Keratinocyte (primary cell): ENCODE measurements at regions not wholly inside any gene's neighbourhood (a gene's known extent, or its start where the extent isn't known, plus 50 kb on each side); places are given as distances from the start of the nearest gene placed in this dataset.

ENCODE experiments used
- DNase-seq: peaks from one replicate; pipeline ENCODE4 v3.0.0-alpha.2; 2011; ENCODE audit warnings: low read depth, missing footprints, low spot score
- FAIRE-seq: peaks from 2 replicates; lab custom pipeline; 2011; peaks lifted over from hg19 to GRCh38; lab: Jason Lieb, UNC
- H2AFZ ChIP-seq: 2 replicates; pipeline ENCODE4 v1.6.0; 2012; ENCODE audit warnings: low read length, control low read depth, inconsistent platforms; ENCODE audit not compliant: control insufficient read depth
- H3K27ac ChIP-seq: 2 replicates; pipeline ENCODE4 v1.5.1; 2011; ENCODE audit warnings: low read length; ENCODE audit not compliant: control insufficient read depth, insufficient read depth
- H3K27me3 ChIP-seq: 3 replicates; pipeline ENCODE4 v1.6.0; 2011; ENCODE audit warnings: low read length; ENCODE audit not compliant: control insufficient read depth, insufficient read depth; ENCODE audit errors: extremely low read depth
- H3K36me3 ChIP-seq, 2 experiments: 2 replicates in 1 of 2; 3 replicates in 1 of 2; pipeline ENCODE4 v1.5.1; 2011; ENCODE audit warnings: low read length in 2 of 2, mild to moderate bottlenecking in 1 of 2; ENCODE audit not compliant: control insufficient read depth in 2 of 2, insufficient read depth in 2 of 2; ENCODE audit errors: extremely low read depth in 1 of 2
- H3K4me1 ChIP-seq: 3 replicates; pipeline ENCODE4 v1.5.1; 2011; ENCODE audit warnings: low read length; ENCODE audit not compliant: control insufficient read depth, insufficient read depth; ENCODE audit errors: extremely low read depth
- H3K4me2 ChIP-seq: 3 replicates; pipeline ENCODE4 v1.6.0; 2011; ENCODE audit warnings: low read depth, low read length; ENCODE audit not compliant: control insufficient read depth, insufficient read depth; ENCODE audit errors: extremely low read depth
- H3K4me3 ChIP-seq, 3 experiments: fragments of 200-600 bp in 1 of 3; sonication (generic) in 1 of 3; 2 replicates in 2 of 3; 3 replicates in 1 of 3; pipeline ENCODE4 v1.5.1; 2011 to 2016; ENCODE audit warnings: low read length in 3 of 3, mild to moderate bottlenecking in 3 of 3, control low read depth in 2 of 3, inconsistent platforms in 1 of 3, low read depth in 1 of 3, mixed read lengths in 1 of 3, mixed run types in 1 of 3, moderate library complexity in 1 of 3; ENCODE audit not compliant: control insufficient read depth in 2 of 3, insufficient read depth in 2 of 3; ENCODE audit errors: extremely low read depth in 1 of 3
- H3K79me2 ChIP-seq: 2 replicates; pipeline ENCODE4 v1.6.0; 2012; ENCODE audit warnings: low read length; ENCODE audit not compliant: control insufficient read depth, insufficient read depth
- H3K9ac ChIP-seq: 3 replicates; pipeline ENCODE4 v1.6.0; 2011; ENCODE audit warnings: low read length; ENCODE audit not compliant: control insufficient read depth, insufficient read depth; ENCODE audit errors: extremely low read depth
- H3K9me1 ChIP-seq: 3 replicates; pipeline ENCODE4 v1.6.0; 2011; ENCODE audit warnings: low read length; ENCODE audit not compliant: control insufficient read depth, insufficient read depth; ENCODE audit errors: extremely low read depth
- H3K9me3 ChIP-seq: 2 replicates; pipeline ENCODE4 v1.5.1; 2012; ENCODE audit warnings: low read depth, low read length; ENCODE audit not compliant: control insufficient read depth
- H4K20me1 ChIP-seq: 3 replicates; pipeline ENCODE4 v1.6.0; 2011; ENCODE audit warnings: low read length; ENCODE audit not compliant: control insufficient read depth, insufficient read depth; ENCODE audit errors: extremely low read depth
- EZH2 ChIP-seq: IDR thresholded peaks from one replicate; pipeline ENCODE4 v1.6.1; 2012; ENCODE audit warnings: inconsistent platforms, mild to moderate bottlenecking, low read length, moderate library complexity
- dilution Hi-C: fragments of 300-500 bp; cut with MboI; formaldehyde crosslinking; loops from one replicate; pipeline ENCODE4 v1.7.0; 2020; ENCODE audit warnings: low sequenced_read_pairs; ENCODE audit not compliant: extremely low pct_ligation_motif_present
- TF ChIP-seq, protein P1 (sequence below), 3 experiments: IDR thresholded peaks in 1 of 3; conservative IDR thresholded peaks in 1 of 3; optimal IDR thresholded peaks in 1 of 3; 2 replicates in 2 of 3; 3 replicates in 1 of 3; pipeline versions ENCODE3 to v1.5.1; 2011; ENCODE audit warnings: low read length in 3 of 3, mild to moderate bottlenecking in 3 of 3, moderate library complexity in 2 of 3, control low read depth in 1 of 3, inconsistent platforms in 1 of 3; ENCODE audit not compliant: insufficient read depth in 2 of 3; ENCODE audit errors: extremely low read depth in 1 of 3

GRCh38 chr4:79739912-79740311 is 331.9 kb upstream of the GK2 start:
- FAIRE-seq (no peak), DNase-seq (no peak)
- H3K36me3 ChIP-seq: no peaks in the 10 kb centered on the region
- no peaks in the 10 kb centered on the region for H3K79me2 ChIP-seq
- H3K4me1 ChIP-seq: no peaks in the 10 kb centered on the region
- no peaks in the 10 kb centered on the region for H3K9me1 ChIP-seq
- dilution Hi-C loops: no loop called here
- H3K27ac ChIP-seq: no peak overlapping the region
- no peak overlapping the region for H2AFZ ChIP-seq
- no peak overlapping the region for H3K4me2 ChIP-seq
- H3K9ac ChIP-seq: no peak overlapping the region
- H3K27me3 ChIP-seq: no peaks in the 10 kb centered on the region
- no peak overlapping the region for H3K4me3 ChIP-seq
- H3K9me3 ChIP-seq: no peaks in the 10 kb centered on the region
- no peaks in the 10 kb centered on the region for H4K20me1 ChIP-seq
- TF ChIP-seq, protein P1, sequence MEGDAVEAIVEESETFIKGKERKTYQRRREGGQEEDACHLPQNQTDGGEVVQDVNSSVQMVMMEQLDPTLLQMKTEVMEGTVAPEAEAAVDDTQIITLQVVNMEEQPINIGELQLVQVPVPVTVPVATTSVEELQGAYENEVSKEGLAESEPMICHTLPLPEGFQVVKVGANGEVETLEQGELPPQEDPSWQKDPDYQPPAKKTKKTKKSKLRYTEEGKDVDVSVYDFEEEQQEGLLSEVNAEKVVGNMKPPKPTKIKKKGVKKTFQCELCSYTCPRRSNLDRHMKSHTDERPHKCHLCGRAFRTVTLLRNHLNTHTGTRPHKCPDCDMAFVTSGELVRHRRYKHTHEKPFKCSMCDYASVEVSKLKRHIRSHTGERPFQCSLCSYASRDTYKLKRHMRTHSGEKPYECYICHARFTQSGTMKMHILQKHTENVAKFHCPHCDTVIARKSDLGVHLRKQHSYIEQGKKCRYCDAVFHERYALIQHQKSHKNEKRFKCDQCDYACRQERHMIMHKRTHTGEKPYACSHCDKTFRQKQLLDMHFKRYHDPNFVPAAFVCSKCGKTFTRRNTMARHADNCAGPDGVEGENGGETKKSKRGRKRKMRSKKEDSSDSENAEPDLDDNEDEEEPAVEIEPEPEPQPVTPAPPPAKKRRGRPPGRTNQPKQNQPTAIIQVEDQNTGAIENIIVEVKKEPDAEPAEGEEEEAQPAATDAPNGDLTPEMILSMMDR (optimal IDR thresholded peaks at IDR 0.05 in 1 of 3, IDR thresholded peaks at IDR 0.05 in 1 of 3, conservative IDR thresholded peaks at IDR 0.05 in 1 of 3; ENCODE audit: extremely low read depth in 1 of 3, insufficient read depth in 2 of 3, low read length in 3 of 3): no peak
- no peak for TF ChIP-seq EZH2

DNA sequence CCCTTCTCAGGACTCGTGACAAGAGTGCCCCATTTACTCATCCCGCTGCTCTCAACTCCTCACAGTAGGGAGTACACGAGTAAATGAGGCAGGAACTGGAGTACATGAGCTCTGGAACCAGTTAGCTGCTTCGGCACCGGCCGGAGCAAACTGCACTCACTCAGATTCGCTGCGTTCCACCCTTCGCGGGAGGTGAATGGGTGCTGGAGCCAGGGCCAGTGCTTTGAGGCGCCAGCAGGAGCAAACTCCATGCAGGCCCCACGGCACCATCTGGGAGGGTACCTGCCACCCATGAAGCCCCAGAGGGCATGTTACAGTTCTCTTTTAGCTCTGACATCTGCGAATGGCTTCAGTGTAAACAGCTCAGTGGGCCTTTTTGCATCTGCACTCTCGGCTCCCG is 315.5 kb upstream of the GK2 start:
- Histone ChIP-seq H4K20me1 (no peaks in the 10 kb centered on the region), H3K27me3 (no peaks in the 10 kb centered on the region), H3K9me1 (no peaks in the 10 kb centered on the region), H3K79me2 (no peaks in the 10 kb centered on the region), H3K4me1 (no peaks in the 10 kb centered on the region), H3K9ac (no peak overlapping the region), H3K36me3 (no peaks in the 10 kb centered on the region), H3K4me2 (no peak overlapping the region), H3K27ac (no peak overlapping the region), H3K9me3 (no peaks in the 10 kb centered on the region), H3K4me3 (no peak overlapping the region), H2AFZ (no peak overlapping the region)
- no peak for DNase-seq
- TF ChIP-seq, protein P1 (optimal IDR thresholded peaks at IDR 0.05 in 1 of 3, IDR thresholded peaks at IDR 0.05 in 1 of 3, conservative IDR thresholded peaks at IDR 0.05 in 1 of 3; ENCODE audit: extremely low read depth in 1 of 3, insufficient read depth in 2 of 3, low read length in 3 of 3): no peak
- TF ChIP-seq EZH2: no peak
- no peak for FAIRE-seq
- dilution Hi-C loops: no loop called here
